DMS 273 treated with DMSO at 0.1 percent for 48 hours (cell line): ENCODE measurements at regions not wholly inside any gene's neighbourhood (a gene's known extent, or its start where the extent isn't known, plus 50 kb on each side); places are given as distances from the start of the nearest gene placed in this dataset.

ENCODE experiments used
- DNase-seq: peaks from one replicate; lab custom pipeline; 2025; lab: John Stamatoyannopoulos, UW

DNA sequence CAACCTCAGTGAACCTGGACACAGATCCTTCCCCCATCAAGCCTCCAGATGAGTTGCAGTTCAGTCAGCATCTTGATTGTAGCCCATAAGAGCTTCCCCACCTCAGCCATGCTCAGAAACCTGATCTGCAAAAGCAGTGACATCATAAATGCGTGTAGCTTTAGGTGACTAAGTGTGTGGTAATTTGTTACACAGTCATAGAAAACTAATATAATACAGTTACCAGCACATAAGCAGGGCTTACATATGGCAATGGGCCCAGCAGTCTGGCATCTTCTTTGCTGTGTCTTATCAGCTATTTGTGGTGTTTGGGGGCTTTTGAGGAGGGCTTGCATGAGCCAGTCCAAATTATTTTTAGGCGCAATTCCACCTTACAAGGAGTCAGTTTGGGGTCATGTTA lies 807.0 kb downstream of the SLC4A3 start:
- DNase-seq, result peak; percentile 16

DNA sequence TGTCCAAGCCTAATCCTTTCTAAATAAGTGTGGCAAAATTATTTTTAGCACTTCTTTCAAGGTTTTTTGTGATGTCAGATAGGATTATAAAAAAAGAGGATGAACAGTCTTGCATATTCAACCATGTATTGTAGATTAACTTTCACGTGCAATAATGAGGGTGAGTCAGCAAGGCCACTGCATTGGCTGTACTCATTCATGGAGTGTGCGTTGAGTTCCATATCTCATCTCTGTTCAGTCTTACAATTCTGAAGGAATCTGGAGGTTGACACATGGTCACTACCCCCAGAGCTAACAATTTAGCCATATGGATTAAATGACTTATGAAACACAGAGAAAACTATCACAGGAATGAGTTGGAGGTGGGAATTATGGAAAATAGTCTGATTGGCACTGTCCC lies 810.5 kb downstream of the SLC4A3 start:
- DNase-seq, result no peak

DNA sequence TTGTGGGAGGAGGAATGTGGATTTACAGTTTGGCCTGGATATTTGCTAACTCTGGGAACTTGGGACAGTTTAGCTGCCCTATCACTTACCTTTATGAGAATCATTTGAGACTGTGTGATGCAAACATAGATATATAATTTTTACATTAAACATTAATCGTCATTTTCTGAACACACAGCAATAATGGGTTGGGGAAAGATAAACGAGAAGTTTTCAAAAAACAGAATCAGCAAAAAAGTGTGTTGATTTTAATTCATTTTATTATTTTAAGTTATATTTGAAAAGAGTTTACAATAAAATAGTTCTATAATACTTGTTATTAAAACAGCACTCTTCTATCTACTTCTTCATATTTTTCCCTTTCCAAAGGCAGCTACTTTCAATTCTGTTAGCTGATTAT lies 813.3 kb downstream of the SLC4A3 start:
- DNase-seq, result no peak

DNA sequence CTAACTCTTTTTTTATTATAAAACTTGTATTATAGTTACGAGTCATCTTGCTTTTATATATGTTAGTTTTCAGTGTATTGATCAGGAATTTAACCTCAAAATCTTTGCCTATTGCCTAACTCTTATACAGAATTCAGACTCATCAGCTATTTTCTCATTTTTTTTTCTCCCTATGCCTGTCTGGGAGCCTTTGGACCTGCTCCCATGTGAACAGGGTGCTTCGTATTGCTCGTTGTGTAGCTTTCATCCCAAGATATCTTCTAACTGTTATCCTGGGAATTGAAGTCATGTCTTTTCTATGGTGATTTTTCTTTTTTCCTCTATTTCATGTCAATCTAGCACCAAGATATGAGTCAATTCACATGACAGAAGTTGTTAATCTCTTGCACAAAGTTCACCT lies 814.0 kb downstream of the SLC4A3 start:
- no peak for DNase-seq

DNA sequence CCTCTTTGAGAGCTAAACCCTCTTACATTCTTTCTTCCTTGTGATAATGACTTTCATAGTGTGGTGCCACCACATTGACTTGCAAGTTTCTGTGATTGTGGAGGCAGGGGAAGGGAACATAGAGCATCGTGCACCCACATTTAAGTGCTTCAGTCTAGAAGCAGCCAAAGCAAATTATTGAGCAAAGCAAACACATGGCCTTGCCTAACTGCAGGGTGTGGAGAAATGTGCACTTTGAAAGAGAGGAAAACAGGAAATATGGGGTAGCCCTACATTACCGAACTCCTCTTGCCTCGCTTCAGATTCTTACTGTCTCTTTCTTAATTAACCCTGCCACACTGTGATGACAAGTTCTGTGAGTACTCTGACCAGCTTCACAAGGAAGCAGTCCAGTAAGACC lies 814.6 kb downstream of the SLC4A3 start:
- no peak for DNase-seq

DNA sequence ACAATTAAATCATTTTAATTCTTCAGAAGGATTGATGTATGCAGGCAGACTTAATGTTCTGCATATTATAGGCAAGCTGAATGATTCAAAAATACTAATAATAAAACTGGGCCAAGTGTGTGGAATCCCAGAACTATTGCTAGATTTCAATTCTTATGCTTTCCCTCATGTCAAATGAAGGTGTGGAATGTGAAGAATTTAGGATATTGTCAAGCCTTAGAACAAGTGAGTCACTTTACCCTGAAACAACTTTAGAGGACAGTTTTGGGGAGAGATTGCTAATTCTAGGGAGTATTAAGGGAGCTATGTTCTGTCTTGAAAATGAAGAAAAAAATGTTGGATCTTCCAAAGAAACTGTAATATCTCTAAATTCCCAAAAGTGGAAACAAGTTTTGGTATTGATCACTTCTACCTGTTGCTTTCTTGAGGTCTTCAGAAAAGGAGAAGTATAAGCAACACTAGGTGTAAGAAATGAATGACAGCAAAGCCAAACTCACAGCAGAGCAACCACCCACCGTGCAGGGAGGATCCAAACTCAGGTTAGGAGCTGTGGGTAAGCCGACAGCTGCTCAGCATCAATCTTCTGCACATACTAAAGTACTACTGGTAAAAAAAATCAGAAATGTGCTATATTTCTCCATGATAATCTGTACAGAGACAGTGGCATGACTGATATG lies 818.1 kb downstream of the SLC4A3 start:
- DNase-seq, result no peak

DNA sequence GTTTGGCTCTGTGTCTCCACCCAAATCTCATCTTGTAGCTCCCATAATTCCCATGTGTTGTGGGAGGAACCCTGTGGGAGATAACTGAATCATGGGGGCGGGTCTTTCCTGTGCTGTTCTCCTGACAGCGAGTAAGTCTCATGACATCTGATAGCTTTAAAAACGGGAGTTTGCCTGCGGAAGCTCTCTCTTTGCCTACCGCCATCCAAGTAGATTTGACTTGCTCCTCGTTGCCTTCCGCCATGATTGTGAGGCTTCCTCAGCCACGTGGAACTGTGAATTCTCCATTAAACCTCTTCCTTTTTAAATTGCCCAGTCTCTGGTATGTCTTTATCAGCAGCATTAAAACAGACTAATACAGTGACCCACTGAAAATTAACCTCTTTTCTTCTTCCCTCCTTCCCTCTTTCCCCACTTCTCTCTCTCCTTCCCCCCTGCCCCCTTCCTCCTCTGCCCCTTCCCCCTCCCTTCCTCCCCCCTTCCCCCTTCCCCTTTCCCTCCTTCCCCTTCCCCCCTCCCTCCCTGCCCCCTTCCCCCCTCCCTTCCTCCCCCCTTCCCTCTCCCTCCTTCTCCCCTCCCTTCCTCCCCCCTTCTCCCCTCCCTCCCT lies 818.8 kb downstream of the SLC4A3 start:
- DNase-seq, result no peak

DNA sequence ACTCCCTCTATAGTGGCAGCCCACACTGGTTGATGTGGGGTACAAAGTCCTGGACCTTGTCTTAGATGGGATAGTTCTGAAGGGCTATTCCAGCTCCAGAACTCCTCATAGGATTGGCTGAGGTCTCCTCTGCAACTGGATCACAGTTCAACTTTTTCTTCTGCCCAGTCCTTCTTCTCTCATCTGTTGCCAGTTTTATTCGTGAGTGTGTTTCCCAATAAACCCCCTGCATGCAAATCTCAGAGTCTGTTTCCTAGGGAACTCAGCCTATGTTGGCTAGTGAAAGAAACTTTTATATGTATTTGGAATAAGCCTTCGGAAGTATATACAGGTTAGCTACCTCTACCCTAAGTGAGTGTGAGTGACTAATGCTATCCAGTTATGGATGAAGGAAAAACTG lies 823.4 kb downstream of the SLC4A3 start:
- no peak for DNase-seq

GRCh38 chr2:220451438-220451837 lies 824.0 kb downstream of the SLC4A3 start:
- no peak for DNase-seq

DNA sequence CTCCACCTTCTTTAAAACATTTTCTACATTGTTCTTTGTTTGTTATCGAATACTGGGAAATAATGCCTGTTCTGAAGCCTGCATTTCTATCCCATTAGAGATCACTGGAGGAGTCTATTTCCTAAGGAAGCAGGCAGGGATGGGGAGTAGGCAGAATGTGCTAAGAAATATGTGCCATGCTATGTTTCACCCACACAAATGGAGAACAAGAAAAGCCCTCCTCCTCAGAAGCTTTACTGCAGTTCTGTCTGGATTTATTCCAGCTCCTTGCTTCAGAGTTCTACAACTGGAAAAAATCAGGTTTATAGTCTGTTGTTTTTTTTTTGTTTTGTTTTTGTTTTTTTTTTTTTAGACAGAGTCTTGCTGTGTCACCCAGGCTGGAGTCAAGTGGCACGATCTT lies 825.1 kb downstream of the SLC4A3 start:
- DNase-seq, result no peak

- DNase-seq, result no peak
Observed at GRCh38 chr2:220455351-220455990, 828.0 kb downstream of the SLC4A3 start.

DNA sequence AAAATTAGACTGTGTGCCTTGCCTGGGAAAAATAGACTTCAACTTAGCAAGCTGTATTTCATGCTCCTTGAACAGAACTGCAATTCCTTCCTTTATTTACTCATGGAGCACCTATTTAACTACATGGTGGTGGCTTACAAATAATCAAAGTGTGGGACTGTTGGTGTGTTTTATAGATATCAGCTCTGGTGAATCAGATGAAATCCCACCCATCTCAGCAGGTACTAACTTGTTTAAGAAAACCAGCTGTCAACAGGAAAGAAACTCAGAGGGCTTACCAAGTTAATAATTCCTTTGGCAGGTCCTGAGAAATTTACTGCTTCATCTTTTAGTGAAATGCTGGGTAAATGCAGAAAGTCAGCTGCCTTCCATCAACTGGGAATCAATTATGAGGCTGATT lies 830.6 kb downstream of the SLC4A3 start:
- DNase-seq, result no peak

DNA sequence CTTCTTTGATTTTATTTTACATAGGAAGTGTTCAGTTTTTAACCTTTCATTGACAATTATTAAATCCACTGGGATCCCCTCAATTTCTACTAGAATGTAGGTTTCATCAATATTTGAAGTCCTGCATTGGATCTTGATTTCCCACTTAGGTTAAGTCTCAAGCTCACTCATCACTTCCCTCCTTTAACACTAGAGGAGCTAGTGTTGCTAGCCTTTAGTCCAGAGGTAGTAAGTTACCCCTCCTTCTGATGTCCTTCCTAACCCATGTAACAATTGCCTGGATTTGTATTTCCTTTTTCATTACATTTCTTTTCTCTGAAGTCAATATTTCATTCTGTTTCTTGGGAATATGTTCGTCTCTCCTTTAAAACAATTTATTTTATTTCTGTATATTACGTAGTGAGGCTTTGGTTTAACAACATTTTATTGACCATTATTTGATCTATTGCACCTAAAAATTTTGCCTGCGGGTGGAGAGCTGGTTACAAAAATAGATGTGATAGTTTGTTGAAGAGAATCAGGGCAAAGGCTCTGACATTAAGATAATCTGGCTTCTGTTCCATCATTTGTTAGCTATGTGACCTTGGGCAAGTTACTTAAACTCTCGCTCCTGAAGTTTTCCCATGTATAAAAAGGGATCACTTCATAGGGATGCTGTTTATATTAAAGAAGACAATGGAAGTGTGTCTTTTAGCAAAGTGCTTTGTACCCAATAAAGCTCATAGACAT lies 833.0 kb downstream of the SLC4A3 start:
- DNase-seq, result no peak

GRCh38 chr2:220463876-220464275 lies 836.4 kb downstream of the SLC4A3 start:
- no peak for DNase-seq

DNA sequence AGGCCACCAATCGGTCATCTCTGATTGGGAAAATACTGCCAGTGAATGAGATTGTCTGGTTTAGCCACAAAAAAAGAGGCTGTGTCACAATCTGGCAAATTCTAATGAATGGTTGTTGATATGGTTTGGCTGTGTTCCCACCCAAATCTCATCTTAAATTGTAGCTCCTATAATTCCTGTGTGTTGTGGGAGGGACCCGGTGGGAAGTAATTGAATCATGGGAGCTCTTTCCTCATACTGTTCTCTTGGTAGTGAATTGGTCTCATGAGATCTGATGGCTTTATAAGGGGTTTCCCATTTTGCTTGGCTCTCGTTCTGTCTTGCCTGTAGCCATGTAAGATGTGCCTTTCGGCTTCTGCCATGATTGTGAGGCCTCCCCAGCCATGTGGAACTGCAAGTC lies 838.3 kb downstream of the SLC4A3 start:
- DNase-seq, result no peak

- no peak for DNase-seq
Observed at GRCh38 chr2:220466251-220466691, 838.8 kb downstream of the SLC4A3 start.

DNA sequence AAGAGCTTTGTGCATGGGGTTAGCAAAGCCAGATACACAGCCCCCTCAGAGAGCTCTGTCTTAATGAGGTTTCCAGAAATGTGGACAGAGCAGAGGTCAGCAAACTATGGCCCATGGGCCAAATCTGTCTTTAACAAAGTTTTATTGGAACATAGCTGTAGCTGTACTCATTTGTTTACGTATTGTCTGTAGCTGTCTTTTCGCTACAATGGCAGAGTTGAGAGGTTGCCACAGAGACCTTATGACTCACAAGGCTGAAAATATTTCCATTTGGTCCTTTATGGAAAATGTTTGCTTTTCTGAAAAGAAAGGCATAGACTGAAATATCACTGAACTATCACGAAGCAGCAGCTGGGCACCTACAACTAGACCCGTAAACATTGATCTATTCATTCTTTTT lies 841.8 kb downstream of the SLC4A3 start:
- DNase-seq, result no peak

- no peak for DNase-seq
Observed at GRCh38 chr2:220473611-220474010, 846.2 kb downstream of the SLC4A3 start.

- no peak for DNase-seq
Observed at GRCh38 chr2:220476877-220477276, 849.4 kb downstream of the SLC4A3 start.

GRCh38 chr2:220478305-220479058 lies 851.1 kb downstream of the SLC4A3 start:
- DNase-seq, result no peak

GRCh38 chr2:220482716-220483115 lies 855.3 kb downstream of the SLC4A3 start:
- no peak for DNase-seq

GRCh38 chr2:220489121-220489520 lies 861.7 kb downstream of the SLC4A3 start:
- peak; percentile 38 for DNase-seq
